ENCODE measurements at regions not wholly inside any gene's neighbourhood (a gene's known extent, or its start where the extent isn't known, plus 50 kb on each side); places are given as distances from the start of the nearest gene placed in this dataset.

DNA sequence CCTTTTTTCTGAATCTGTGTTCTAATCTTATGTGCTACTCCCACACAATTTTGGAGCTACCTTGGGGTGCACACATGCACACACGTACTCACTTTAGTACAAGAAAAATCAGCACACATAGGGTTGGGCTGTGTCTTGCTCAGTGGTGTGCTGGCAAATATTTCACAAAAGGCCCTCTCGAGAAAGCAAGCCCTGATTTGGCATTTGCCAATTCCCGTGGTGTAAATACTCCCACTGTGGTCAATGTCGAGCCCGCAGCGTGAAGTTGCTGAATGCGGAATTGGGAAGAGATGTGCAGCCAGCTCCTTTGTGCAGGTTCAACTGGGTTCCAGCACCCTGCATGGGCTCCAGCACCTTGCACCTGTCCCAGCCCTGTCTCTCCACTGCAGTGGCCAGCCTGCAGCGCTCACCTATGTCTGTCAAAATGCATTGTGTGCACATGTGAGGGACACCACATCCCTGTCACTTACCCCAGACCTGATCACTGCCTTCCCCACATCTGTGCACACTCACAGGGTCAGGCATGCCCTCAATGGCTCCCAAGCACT, 78.4 kb upstream of the WNT4 start:
- no peak for DNase-seq

DNA sequence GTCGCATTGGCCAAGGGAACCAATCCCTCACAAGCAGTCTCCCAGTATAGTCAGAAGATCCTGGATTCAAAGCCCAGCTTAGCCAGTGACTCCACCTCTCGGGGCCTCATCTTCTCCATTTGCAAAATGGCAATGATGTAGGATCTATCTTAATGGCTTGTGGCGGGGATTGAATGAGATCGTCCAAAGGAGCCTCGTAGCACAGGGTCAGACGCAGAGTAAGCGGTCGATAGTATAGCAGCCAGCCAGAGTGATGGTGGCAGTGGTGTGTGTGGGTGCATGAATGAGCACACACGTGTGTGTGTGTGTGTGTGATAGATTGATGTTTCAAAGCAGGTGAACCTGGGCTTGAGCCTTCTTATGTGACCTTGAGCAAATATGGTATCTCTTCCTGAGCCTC, 79.8 kb upstream of the WNT4 start:
- DNase-seq = no peak

DNA sequence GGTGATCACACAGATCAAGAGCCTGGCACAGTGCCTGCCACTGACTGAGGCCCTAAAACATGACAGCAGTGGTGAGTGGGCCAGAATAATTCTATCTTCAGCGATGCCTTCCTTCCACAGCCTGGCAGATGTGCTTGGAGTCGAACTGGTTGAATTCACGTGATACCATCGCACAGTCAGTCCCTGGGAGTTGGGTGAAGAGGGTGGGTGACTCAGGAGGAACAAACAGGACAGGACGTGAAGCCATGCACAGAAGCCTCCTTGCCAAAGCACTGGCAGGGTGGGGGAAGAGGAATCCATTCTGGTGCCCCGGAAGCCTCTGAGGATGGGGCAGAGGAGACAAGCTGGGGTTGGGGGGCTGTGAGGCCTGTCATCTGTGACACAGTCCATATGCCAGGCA, 80.3 kb upstream of the WNT4 start:
- no peak for DNase-seq

DNA sequence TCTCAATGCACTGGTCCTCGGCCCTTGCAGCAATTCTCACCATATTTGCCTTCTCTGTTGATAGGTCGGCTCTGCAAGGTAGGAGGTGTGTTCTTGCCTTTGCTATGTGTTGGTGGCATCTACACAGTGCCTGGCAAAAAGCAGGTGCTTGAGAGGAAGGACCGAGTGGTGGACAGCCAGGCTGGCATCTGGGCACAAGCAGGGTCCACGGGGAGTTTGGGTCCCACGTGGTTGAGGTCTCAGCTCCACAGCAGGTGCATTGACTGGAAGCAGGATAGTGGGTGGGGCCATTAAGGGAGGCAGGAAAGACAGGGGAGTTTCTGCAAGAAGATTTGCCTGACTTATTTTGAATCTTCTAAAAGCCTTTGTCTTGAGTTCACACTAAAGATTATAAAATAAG, 81.2 kb upstream of the WNT4 start:
- DNase-seq = no peak

DNA sequence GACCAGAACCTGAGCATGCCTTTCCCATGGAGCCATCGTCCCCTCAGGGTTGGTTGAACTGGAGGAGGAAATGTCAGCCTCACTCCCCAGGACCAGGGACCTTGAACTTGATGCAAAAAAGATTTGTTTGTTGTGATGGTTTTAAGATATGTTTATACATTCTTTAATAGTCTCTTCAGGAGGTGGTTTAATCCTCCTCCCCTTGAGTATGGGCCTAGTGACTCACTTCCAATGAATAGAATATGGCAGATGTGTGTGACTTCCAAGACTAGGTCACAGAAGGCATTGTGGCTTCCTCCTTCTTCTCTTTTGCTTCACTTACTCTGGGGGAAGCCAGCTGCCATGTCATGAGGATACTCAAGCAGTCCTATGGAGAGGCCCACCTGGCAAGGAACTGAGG, 81.7 kb upstream of the WNT4 start:
- no peak for DNase-seq

DNA sequence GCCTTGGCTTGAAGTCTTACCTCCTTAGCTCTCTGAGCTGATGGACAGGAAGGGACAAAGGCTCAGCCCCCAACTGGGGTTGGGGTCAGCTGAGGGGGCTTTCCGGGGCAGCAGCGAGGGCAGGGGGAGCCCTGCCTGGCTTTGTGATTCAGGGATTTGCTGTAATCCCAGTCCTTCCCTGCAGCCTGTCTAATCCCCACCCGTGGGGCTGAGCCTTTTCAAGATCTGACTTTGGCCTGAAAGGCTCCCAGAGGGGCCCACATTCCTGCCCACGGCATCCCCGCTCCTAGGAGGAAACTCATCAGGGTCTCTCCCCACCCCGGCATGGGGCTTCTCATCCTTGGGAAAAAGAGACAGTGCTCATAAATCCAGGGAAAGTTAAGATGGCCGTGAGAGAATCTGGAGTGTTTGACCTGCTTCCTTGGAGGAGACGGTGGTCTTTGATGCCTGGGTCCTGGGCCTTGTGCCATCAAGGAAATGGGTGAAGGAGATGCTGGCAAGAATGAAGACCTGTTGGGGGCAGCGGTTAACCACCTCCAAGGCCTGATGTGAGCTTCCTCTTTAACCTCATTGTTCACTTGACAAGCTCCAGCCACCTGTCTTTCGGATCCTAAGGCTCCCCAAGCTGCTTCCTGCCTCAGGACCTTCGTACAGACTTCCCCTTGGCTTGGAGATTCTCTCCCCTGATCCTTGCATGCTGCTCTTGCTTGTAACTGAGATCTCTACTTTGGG, 83.1 kb upstream of the WNT4 start:
- no peak for DNase-seq

DNA sequence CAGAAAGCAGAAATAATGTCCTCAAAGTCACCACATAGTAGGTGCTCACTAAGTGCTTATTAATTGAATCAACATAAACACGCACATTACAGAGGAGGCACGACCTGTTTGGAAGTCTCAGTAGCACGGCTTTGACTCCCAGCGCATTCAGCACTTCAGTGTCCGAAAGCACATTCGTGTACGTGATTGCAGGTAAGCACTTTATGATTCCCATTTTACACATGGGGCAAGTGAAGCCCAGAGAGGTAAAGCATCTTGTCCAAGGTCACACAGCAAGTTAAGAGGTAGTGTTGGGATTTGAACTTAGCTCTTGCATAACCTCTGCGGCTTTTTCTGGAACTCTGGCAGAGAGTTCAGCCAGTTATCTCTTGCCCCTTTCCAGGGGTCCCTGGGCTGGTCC, 85.2 kb upstream of the WNT4 start:
- DNase-seq = no peak

DNA sequence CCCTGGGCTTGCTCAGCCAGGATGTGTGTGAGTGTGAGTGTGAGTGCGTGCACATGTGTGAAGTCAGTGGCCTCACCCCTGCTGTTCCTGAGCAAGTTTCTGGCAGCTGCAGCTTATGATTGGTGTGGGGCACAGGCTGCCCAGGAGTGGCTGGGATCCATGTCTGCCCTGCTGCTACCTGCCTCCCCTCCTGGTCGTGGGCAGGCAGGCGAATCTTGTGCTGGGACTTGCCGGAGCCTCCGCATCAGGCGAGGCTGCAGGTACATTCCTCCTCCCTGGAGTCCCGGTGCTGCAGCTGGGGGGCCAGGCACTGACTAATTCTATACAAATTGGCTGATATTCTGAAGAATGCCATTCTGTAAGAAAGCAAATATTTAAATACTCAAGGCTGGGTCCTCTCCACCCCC, 85.6 kb upstream of the WNT4 start:
- no peak for DNase-seq

DNA sequence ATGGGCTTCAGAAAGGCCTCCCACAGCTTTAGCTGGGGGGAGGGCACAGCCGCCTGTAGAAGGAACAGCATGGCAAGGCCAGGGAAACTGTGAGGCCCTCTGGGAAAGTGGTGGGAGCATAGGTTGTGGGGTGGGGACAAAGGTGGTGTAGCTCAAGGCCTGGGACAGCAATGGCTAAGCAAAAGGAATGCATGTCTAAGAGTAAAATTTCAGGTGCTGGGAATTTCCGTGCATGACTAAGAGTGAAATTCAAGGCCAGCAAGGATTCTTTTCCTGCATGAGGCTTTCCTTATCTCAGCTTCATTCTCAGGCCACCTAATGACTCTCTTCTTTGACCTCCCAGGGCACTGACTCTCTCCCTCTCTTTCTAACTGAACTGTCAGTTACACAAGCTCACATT, 86.5 kb upstream of the WNT4 start:
- DNase-seq = no peak

DNA sequence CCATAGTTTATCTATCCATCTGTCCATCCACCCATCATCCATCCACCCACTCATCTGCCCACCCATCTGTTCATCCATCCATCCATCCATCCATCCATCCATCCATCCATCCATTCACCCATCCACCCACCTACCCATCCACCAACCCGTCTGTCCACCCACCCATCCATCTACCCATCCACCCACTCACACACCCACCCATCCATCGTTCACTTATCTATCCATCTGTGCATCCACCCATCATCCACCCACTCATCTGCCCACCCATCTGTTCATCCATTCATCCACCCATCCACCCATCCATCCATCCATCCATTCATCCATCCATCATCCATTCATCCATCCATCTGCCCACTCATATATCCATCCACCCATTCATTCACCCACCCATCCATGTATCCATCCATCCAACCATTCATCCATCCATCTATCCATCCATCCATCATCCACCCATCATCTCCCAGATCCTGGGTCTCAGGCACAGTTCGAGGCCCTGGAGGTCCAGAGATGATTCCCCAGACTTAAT, 88.2 kb upstream of the WNT4 start:
- no peak for DNase-seq

DNA sequence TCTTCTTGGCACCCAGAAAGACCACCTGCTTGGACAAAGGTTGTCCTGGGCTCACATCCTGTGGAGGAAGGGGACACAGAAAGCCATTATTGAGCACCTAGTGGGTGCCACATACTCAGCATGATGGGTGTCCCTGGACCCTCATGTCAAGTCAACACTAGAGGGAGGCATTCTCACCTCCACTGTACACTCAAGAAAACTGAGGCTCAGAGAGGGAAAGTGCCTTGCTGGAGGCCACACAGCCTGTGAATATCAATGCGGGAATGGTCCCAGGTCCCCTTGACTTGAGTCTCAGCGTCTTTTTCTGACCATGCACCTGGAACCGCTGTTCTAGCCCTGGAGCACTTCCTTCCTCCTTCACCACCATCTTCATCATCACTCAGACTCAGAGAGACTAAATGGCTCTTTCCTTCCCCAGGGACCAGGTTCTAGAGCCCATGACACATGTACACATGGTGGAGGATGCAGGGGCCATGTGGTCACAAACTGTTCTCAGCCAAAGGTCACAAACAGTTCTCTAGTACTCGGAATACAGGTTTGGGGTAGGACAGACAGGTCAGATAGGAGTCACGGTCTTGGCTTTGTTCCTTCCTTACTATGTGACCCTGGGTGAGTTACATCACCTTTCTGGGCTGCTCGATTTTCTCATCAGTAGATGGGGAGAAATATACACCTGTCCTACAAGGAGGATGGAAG, 89.2 kb upstream of the WNT4 start:
- peak; percentile 18 for DNase-seq

DNA sequence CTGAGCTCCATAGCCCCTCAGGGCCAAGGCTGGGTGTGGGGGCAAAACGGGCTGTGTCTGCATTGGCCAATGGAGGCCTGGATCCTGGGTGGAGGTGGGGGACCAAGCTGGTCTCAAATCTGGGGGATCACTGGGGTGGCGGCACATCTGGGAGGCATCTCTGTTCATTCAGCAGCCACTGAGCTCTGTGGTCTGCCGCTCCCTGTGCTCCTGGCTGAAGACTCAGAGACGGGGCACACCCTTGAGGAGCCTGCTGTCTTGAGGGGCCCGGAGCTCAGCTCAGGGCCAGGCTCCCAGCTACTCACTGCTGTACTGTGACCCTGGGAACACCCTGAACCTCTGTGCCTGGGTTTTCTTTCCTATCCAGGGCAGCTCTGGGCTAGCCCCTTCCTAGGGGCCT, 90.3 kb upstream of the WNT4 start:
- no peak for DNase-seq

DNA sequence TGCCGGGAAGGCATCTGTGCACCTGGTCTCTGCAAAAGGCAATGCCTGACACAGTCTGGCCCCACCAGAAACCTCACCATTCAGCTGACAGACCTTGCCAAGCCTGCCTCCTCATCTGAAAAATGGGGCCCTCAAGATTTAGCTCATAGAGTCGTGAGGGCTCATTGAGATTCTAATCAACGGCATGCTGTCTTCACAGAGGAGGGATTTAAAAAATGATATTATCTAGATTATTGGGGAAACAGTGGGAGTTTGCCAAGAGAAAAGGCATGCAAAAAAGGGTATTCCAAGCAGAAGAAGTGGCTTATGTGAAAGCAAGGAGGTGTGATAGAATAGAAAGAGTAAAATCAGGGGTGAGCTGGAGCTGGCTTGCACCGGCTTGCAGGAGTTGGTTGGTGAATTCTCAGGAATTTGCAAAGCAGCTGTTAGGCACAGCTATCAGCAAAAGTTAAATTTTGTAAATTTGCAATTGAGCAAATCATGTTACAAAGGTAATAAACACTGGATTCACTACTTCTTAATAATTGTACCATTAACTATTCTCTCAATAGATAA, 91.7 kb upstream of the WNT4 start:
- peak; percentile 61 for DNase-seq

DNA sequence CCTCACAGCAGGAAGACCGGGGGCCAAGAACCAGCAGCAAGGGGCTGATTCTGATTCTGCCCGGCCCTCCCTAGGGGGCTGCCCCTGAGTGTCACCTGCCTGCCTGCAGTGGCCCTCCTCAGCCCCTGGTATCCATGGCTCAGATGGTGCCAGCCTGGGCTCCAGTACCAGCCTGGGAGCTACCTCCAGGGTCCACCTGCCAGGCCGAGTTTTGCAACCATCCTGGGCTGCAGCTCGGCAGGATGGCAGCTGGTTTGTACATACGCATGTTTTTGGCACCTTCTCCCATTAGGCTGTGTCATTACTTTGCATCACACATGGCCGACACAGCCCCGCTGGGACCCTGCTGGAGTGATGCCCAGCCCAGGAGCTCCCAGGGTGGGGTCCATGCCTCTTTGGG, 93.3 kb upstream of the WNT4 start:
- DNase-seq = peak; percentile 88

DNA sequence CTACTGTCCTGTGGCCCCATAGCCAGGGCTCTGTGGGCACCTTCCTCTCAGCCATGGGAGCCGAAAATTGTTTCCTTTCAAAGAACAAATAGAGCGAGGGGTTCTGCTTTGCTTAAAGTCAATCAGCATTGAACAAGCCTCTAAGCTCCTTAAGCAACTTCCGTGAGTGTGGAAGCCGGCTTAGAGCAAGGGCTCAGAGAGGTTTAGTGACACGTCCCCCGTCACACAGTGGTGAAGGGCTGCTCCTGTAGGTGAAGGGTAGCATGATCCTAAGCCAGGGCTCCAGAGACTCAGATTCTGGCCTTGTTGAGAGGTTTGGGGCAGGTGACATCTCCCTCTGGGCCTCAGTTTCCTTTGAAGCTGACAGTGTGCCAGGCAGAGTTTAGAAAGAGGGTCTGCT, 94.0 kb upstream of the WNT4 start:
- no peak for DNase-seq

DNA sequence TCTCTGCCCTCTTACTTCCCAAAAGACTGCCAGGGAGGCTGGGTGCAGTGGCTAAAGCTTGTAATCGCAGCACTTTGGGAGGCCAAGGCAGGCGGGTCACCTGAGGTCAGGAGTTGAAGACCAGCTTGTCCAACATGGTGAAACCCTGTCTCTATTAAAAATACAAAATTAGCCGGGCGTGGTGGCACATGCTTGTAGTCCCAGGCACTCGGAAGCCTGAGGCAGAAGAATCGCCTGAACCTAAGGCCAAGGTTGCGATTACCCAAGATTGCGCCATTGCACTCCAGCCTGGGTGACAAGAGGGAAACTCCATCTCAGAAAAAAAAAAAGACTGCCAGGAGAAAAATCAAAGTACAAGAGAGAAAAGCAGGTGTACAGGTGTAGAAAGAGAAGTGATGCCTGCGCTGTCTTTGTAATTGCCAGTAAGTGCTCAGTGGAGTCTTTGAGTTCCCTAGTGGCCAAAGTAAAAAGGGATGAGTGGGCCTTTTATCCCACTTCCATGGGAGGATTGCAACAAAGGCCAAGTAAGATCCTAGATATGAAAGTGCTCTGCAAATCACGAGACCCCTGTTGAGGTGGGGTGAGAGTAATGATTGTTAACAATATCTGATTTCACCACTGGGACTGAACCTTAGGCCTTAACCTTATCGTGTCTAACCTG, 94.7 kb upstream of the WNT4 start:
- no peak for DNase-seq

DNA sequence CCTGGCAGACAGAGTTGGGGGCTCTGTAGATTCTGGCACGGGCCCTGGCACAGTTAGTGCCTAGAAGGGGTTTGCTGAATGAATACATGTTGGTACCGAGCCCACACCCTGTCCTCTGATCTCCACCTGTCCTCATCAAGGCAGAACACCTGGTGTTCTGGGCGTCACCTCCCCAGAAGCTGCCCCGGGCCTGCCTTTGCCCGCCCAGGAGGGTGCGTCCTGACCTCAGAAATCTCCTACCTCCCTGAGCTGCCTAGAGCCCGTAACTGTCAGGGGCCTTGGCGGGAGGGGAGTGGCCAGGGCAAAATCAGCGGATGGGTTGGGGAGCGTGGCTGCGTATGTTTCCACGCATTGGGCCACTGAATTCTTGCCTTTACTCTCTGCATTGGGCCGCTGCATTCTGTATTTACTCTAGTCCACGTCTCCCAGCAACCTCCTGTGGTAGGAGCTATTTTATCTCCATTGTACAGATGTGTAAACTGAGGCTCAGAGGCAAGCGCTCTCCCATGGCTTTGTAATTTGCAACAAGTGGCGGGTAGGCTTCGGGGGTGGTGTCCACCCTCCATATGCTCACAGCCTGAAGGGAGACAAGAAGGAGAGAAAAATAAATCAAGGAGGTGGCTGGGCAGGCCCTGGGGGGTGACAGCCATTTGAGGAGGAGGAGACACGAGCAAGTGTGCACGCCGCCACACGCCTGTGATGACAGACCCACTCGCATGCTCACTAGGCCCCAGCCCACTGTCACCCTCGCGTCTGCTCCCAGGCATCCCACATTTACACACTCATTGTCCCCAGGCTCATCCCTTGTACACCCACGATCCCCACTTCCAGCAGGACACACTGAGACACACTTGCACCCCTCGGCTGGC, 95.7 kb upstream of the WNT4 start:
- DNase-seq = no peak

DNA sequence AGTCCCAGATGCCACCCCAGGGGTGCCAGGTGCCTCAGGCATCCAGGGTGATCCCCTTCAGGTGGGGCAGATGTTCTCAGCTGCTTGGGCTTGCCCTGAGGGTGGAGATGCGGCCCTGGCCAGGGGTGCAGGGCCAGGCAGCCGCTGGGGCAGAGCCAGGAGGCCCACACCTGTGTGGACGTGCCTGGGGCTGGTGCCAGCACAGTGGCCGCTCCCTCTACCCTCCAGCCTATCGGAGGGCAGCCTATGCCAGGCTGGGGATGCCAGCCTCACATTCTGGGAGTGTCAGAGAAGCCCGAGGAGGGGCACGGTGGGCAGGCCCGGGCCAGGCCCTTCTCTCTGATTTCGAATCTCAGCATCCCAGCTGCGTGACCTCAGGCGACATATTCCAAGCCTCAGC, 96.5 kb upstream of the WNT4 start:
- no peak for DNase-seq

DNA sequence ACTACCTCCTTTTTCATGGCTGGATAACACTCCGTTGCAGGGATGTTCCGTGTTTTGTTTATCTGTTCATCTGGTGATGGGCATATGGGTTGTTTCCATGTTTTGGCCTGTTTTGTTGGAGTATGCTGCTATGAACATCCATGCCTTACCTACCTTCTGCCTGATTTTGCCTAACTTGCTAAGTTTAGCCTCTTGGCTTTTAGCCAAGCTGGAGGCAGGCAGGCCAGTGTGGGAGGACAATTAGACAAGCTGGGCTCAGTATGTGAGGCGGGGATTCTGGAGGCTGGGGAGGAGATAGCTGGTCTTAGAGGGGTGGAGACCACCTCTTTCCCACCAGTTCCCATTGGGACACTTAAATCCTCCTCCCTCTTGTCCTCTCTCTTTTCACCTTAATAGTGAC, 98.4 kb upstream of the WNT4 start:
- no peak for DNase-seq

DNA sequence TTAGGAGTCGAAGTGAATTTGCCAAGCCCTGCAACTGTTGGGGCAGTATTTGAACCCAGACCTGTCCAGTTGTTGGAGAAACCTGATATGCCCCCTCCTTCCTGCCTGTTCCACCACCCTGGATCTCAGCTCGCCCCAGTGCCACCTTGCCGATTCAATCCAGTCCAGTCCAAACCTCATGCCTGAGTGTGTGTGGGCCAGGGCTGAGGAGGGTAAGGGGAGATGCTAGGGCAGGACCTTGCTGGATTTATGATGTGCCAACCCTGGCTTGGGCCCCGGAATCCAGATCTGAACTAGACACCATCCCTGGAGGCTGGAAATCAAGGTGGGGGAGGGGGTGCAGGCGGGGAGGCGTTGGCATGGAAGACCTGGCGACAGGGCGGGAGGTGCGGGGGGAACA, 98.9 kb upstream of the WNT4 start:
- DNase-seq = no peak

DNA sequence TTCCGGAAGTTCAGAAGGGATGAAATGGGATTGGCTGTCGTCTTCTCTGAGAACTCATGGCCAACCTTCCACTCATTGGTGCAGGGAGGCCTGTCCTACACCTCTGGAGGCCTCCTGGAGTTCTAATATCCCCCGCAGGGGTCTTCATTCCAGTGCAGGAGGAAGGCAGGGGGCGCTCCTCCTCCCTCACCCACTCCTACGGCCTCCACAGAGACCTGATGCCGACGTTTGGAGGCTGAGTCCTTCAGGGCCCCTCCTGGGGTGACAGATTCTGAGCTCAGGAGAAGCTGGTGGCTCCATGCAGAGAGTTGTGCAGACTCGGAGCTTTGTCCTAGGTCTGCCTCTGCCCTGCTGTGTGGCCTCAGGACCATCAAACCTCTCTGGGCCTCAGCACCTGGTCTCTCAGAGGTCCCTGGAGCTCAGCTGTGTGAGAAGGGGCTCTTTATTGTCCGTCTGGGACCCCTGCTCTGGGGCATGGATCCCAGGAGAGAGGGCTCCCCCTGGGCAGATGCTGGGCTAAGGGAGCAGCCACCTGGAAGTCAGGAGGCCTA, 102.3 kb upstream of the WNT4 start:
- no peak for DNase-seq

DNA sequence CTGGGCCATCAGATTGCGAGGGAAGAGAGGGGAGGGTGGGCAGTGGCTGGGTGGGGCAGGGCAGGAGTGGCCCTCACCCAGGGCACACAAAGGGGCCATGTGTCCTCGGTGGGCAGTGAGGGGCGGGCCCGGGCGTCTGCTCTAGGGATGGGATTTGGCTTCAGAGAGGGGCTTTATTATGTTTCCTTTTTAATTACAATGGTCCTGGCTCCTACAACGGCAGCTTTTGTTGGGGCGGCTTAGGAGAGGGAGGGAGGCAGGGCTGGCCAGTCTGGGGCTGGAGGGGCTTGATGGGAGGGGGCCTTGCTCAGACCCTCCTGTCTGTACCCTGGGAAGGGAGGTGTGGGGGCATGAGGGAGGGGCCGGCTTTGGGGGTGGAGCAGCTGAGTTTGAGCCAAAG, 102.8 kb upstream of the WNT4 start:
- DNase-seq = no peak
